ENCODE measurements at regions not wholly inside any gene's neighbourhood (a gene's known extent, or its start where the extent isn't known, plus 50 kb on each side); places are given as distances from the start of the nearest gene placed in this dataset.
A peak's percentile ranks its signal among the peaks of the same experiment; 100 is the strongest.

GRCh38 chr2:45337481-45337880, 273.6 kb downstream of the SRBD1 start:
- no peak for DNase-seq

- DNase-seq, result no peak
Observed at GRCh38 chr2:45334205-45334604, 276.9 kb downstream of the SRBD1 start.

GRCh38 chr2:45332567-45332966, 278.5 kb downstream of the SRBD1 start:
- DNase-seq, result no peak

GRCh38 chr2:45332094-45332493, 279.0 kb downstream of the SRBD1 start:
- no peak for DNase-seq

- DNase-seq, result no peak
Observed at GRCh38 chr2:45331410-45331786, 279.7 kb downstream of the SRBD1 start.

GRCh38 chr2:45330637-45331409, 280.2 kb downstream of the SRBD1 start:
- no peak for DNase-seq

GRCh38 chr2:45330108-45330507, 281.0 kb downstream of the SRBD1 start:
- no peak for DNase-seq

- DNase-seq, result no peak
Observed at GRCh38 chr2:45329045-45329677, 281.9 kb downstream of the SRBD1 start.

GRCh38 chr2:45328264-45328870, 282.7 kb downstream of the SRBD1 start:
- no peak for DNase-seq

GRCh38 chr2:45323344-45323743, 287.7 kb downstream of the SRBD1 start:
- DNase-seq, result no peak

- no peak for DNase-seq
Observed at GRCh38 chr2:45320956-45321355, 290.1 kb downstream of the SRBD1 start.

- no peak for DNase-seq
Observed at GRCh38 chr2:45319683-45320455, 291.2 kb downstream of the SRBD1 start.

GRCh38 chr2:45318686-45319085, 292.4 kb downstream of the SRBD1 start:
- DNase-seq, result no peak

GRCh38 chr2:45316576-45317338, 294.3 kb downstream of the SRBD1 start:
- no peak for DNase-seq

- DNase-seq, result no peak
Observed at GRCh38 chr2:45315861-45316260, 295.2 kb downstream of the SRBD1 start.

GRCh38 chr2:45312275-45312674, 298.8 kb downstream of the SRBD1 start:
- no peak for DNase-seq

- DNase-seq, result no peak
Observed at GRCh38 chr2:45311559-45311958, 299.5 kb downstream of the SRBD1 start.

GRCh38 chr2:45307147-45307546, 297.9 kb upstream of the SIX2 start:
- DNase-seq, result no peak

GRCh38 chr2:45305599-45305998, 296.3 kb upstream of the SIX2 start:
- DNase-seq, result no peak

GRCh38 chr2:45303417-45304202, 294.4 kb upstream of the SIX2 start:
- DNase-seq, result no peak

- peak; percentile 91 for DNase-seq
Observed at GRCh38 chr2:45301307-45302277, 292.3 kb upstream of the SIX2 start.
